Peyer's patch (tissue), 4 donors: ENCODE measurements at regions not wholly inside any gene's neighbourhood (a gene's known extent, or its start where the extent isn't known, plus 50 kb on each side); places are given as distances from the start of the nearest gene placed in this dataset.

Experiments used
- POLR2A ChIP-seq, 2 donors: fragments of 450-650 bp; IDR thresholded peaks; one replicate each; pipeline ENCODE4 v1.5.1; 2017; ENCODE audit warnings: antibody characterized with exemption in 2 of 2, mild to moderate bottlenecking in 2 of 2, moderate library complexity in 2 of 2
- TF ChIP-seq, protein P1 (sequence below), 6 experiments: fragments of 450-650 bp in 4 of 6; fragments of 200-600 bp in 2 of 6; sonication (generic) in 1 of 6; IDR thresholded peaks; one replicate each; pipeline ENCODE4 v1.5.1; 2017 to 2019; ENCODE audit warnings: antibody characterized with exemption in 6 of 6, mild to moderate bottlenecking in 3 of 6, moderate library complexity in 1 of 6

DNA sequence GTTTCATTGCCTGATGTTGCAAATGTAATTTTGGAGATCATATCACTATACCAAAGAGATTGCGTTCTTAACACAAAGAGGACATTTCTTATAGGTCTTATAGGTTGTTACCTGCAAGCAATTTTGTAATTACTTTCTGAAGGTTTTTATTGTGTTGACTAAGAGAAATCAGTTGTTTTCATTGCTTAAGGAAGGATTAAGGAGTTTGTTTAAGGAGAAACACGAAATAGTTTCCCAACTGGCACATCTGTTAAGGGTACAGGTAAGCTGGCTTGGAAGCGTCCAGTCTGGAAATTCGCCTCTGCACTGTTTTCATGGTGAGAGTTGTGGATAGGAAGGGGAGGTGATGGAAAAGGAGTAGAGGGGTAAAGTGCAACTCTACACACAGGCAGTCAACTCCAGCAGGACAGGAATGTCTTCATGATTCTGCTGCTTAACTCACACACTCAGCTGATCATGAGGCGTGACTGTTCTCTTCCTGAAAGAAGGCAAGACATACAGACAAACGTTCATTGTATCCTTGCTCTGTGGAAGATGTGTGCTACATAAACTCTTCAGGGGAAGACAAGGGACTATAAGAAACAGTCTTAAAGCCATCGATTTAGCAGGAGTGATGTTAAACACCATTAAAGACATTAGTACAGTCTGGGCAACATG lies 61.4 kb upstream of the ACSL3 start:
- TF ChIP-seq, protein P1, sequence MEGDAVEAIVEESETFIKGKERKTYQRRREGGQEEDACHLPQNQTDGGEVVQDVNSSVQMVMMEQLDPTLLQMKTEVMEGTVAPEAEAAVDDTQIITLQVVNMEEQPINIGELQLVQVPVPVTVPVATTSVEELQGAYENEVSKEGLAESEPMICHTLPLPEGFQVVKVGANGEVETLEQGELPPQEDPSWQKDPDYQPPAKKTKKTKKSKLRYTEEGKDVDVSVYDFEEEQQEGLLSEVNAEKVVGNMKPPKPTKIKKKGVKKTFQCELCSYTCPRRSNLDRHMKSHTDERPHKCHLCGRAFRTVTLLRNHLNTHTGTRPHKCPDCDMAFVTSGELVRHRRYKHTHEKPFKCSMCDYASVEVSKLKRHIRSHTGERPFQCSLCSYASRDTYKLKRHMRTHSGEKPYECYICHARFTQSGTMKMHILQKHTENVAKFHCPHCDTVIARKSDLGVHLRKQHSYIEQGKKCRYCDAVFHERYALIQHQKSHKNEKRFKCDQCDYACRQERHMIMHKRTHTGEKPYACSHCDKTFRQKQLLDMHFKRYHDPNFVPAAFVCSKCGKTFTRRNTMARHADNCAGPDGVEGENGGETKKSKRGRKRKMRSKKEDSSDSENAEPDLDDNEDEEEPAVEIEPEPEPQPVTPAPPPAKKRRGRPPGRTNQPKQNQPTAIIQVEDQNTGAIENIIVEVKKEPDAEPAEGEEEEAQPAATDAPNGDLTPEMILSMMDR (IDR thresholded peaks at IDR 0.05) = no peak
- TF ChIP-seq POLR2A (IDR thresholded peaks at IDR 0.05) = no peak
